ENCODE measurements at regions not wholly inside any gene's neighbourhood (a gene's known extent, or its start where the extent isn't known, plus 50 kb on each side); places are given as distances from the start of the nearest gene placed in this dataset.

GRCh38 chr6:91149246-91149955 lies 562.5 kb upstream of the MAP3K7 start:
- no peak for DNase-seq

GRCh38 chr6:91144126-91144525 lies 557.3 kb upstream of the MAP3K7 start:
- DNase-seq = no peak

GRCh38 chr6:91142154-91142553 lies 555.3 kb upstream of the MAP3K7 start:
- DNase-seq = no peak

GRCh38 chr6:91141346-91141745 lies 554.5 kb upstream of the MAP3K7 start:
- DNase-seq = no peak

GRCh38 chr6:91140449-91140848 lies 553.6 kb upstream of the MAP3K7 start:
- no peak for DNase-seq

GRCh38 chr6:91137286-91137685 lies 550.4 kb upstream of the MAP3K7 start:
- DNase-seq = no peak

GRCh38 chr6:91135406-91136103 lies 548.7 kb upstream of the MAP3K7 start:
- DNase-seq = no peak

GRCh38 chr6:91132461-91132860 lies 545.6 kb upstream of the MAP3K7 start:
- no peak for DNase-seq

GRCh38 chr6:91130126-91130525 lies 543.3 kb upstream of the MAP3K7 start:
- no peak for DNase-seq

GRCh38 chr6:91127752-91128151 lies 540.9 kb upstream of the MAP3K7 start:
- no peak for DNase-seq

GRCh38 chr6:91126876-91127275 lies 540.0 kb upstream of the MAP3K7 start:
- no peak for DNase-seq

GRCh38 chr6:91117550-91117949 lies 530.7 kb upstream of the MAP3K7 start:
- no peak for DNase-seq

- no peak for DNase-seq
These were observed 527.3 kb upstream of the MAP3K7 start for GRCh38 chr6:91114123-91114708.

- DNase-seq = no peak
These were observed 519.2 kb upstream of the MAP3K7 start for GRCh38 chr6:91106083-91106482.

- DNase-seq = no peak
These were observed 518.7 kb upstream of the MAP3K7 start for GRCh38 chr6:91105532-91105931.

GRCh38 chr6:91099479-91099878 lies 512.6 kb upstream of the MAP3K7 start:
- no peak for DNase-seq

- no peak for DNase-seq
These were observed 511.1 kb upstream of the MAP3K7 start for GRCh38 chr6:91098006-91098405.

- no peak for DNase-seq
These were observed 510.5 kb upstream of the MAP3K7 start for GRCh38 chr6:91097364-91097763.

- DNase-seq = no peak
These were observed 508.1 kb upstream of the MAP3K7 start for GRCh38 chr6:91094806-91095475.

- no peak for DNase-seq
These were observed 507.5 kb upstream of the MAP3K7 start for GRCh38 chr6:91094341-91094740.

- DNase-seq = no peak
These were observed 502.1 kb upstream of the MAP3K7 start for GRCh38 chr6:91088976-91089375.

- no peak for DNase-seq
These were observed 501.6 kb upstream of the MAP3K7 start for GRCh38 chr6:91088515-91088914.

- no peak for DNase-seq
These were observed 501.0 kb upstream of the MAP3K7 start for GRCh38 chr6:91087908-91088307.

GRCh38 chr6:91083211-91083610 lies 496.3 kb upstream of the MAP3K7 start:
- DNase-seq = no peak
